ENCODE measurements at regions not wholly inside any gene's neighbourhood (a gene's known extent, or its start where the extent isn't known, plus 50 kb on each side); places are given as distances from the start of the nearest gene placed in this dataset.

DNA sequence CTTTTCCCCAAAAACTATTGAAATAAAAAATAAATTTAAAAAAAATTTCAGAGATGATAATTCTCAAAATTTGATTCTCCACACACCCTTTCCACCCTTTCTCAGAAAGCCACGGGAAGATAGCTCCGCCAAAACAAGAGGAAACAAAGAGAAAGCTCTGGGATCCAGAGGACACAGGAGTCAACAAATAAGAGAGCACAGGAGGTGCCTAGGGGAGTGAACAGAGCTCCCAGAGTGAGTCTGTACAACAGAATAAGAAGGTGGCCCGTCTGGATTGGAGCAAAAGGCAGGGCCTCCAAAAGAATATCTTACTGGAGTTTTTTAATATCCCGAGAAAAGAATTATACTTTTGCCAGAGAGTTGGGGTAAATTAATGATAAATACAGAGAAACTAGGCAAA lies 96.3 kb upstream of the DRD2 start:
- Histone ChIP-seq H3K36me3 (no peaks in the 10 kb centered on the region), H3K4me3 (peak overlapping the region; percentile 13), H3K27me3 (replicated peaks; ENCODE audit: insufficient read depth) (no peaks in the 10 kb centered on the region), H3K9me3 (no peaks in the 10 kb centered on the region), H3K4me1 (ENCODE audit: control insufficient read depth in 1 of 2, low read depth in 2 of 2) (peaks cover 10 to 26% of the 10 kb centered on the region in 2 donors), H3K27ac (peak overlapping the region; percentile 73 to 79)
- ATAC-seq (ENCODE audit: insufficient number of reproducible peaks, low FRiP score, low read depth) (no peak), DNase-seq (ENCODE audit: low spot score) (no peak)
- TF ChIP-seq, protein P1, sequence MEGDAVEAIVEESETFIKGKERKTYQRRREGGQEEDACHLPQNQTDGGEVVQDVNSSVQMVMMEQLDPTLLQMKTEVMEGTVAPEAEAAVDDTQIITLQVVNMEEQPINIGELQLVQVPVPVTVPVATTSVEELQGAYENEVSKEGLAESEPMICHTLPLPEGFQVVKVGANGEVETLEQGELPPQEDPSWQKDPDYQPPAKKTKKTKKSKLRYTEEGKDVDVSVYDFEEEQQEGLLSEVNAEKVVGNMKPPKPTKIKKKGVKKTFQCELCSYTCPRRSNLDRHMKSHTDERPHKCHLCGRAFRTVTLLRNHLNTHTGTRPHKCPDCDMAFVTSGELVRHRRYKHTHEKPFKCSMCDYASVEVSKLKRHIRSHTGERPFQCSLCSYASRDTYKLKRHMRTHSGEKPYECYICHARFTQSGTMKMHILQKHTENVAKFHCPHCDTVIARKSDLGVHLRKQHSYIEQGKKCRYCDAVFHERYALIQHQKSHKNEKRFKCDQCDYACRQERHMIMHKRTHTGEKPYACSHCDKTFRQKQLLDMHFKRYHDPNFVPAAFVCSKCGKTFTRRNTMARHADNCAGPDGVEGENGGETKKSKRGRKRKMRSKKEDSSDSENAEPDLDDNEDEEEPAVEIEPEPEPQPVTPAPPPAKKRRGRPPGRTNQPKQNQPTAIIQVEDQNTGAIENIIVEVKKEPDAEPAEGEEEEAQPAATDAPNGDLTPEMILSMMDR (IDR thresholded peaks at IDR 0.05) = no peak

DNA sequence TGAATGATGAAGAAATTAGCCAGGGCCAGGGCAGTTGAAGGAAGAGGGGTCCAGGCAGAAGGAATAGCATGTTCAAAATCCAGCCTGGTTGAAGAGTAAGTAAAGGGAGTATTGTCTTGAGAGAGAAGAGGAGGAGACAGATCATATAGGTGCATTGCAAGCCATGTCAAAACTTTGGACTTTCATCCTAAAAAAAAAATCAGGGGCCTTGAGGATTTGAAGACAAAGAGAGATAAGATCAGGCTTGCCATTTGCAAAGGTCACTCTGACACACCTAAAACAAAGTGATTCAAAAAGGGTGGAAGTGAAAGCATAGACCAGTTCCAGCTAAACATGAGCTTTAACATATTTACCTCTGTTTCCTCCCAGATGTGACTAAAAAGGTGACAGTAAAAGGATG lies 95.7 kb upstream of the DRD2 start:
- H3K27ac ChIP-seq = peak overlapping the region; percentile 73 to 79
- no peaks in the 10 kb centered on the region for H3K9me3 ChIP-seq
- no peak overlapping the region for H3K4me3 ChIP-seq
- no peaks in the 10 kb centered on the region for H3K36me3 ChIP-seq
- H3K27me3 ChIP-seq (replicated peaks; ENCODE audit: insufficient read depth) = no peaks in the 10 kb centered on the region
- ATAC-seq (ENCODE audit: insufficient number of reproducible peaks, low FRiP score, low read depth) = no peak
- H3K4me1 ChIP-seq (ENCODE audit: control insufficient read depth in 1 of 2, low read depth in 2 of 2) = peaks cover 10 to 26% of the 10 kb centered on the region in 2 donors
- no peak for DNase-seq (ENCODE audit: low spot score)
- TF ChIP-seq, protein P1 (IDR thresholded peaks at IDR 0.05) = no peak

DNA sequence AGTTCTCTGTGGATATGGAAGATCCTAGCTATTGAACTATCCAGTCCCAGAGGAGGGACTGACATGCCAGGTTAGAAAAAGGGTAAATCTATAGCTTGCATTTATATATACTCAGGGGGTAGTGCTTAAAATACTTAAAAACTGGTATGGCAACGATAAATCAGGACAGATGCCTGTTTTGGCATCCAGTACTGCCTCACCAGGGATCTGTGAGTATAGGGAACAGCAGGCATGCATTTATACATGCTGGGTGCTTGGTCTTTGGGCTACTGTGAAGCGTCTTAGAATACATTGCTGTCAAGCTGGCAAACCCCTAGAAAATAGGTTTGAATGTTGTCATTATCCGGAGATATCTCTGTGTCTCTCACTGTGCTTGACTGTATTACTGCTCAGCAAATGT lies 94.2 kb upstream of the DRD2 start:
- Histone ChIP-seq H3K36me3 (no peaks in the 10 kb centered on the region), H3K9me3 (no peaks in the 10 kb centered on the region), H3K27me3 (replicated peaks; ENCODE audit: insufficient read depth) (no peaks in the 10 kb centered on the region), H3K4me3 (no peak overlapping the region), H3K27ac (no peak overlapping the region), H3K4me1 (ENCODE audit: control insufficient read depth in 1 of 2, low read depth in 2 of 2) (peaks cover 10 to 26% of the 10 kb centered on the region in 2 donors)
- DNase-seq (ENCODE audit: low spot score) (no peak), ATAC-seq (ENCODE audit: insufficient number of reproducible peaks, low FRiP score, low read depth) (no peak)
- TF ChIP-seq, protein P1 (IDR thresholded peaks at IDR 0.05) = no peak

DNA sequence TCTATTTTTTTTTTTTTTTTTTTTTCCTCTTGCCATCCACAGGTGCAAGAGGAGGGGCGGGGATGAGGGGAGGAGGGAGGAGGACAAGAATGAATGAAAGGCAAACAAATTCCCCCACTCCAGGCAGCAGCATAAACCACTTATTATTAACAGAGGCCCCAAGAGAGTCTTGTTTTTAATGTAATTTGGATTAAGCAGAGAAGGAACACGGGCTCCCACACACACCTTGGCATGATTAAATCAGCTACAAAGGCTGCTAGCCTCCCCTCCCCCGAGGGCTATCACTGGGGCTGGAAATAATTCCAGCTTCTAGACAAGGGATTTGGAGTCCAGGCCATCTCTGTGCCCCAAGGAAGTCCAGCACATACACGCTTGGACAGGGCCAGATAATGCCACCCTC lies 93.4 kb upstream of the DRD2 start:
- no peak overlapping the region for H3K27ac ChIP-seq
- H3K4me1 ChIP-seq (ENCODE audit: control insufficient read depth in 1 of 2, low read depth in 2 of 2) = peaks cover 10 to 26% of the 10 kb centered on the region in 2 donors
- no peak for ATAC-seq (ENCODE audit: insufficient number of reproducible peaks, low FRiP score, low read depth)
- TF ChIP-seq, protein P1 (IDR thresholded peaks at IDR 0.05) = no peak
- no peak overlapping the region for H3K4me3 ChIP-seq
- no peaks in the 10 kb centered on the region for H3K36me3 ChIP-seq
- H3K27me3 ChIP-seq (replicated peaks; ENCODE audit: insufficient read depth) = no peaks in the 10 kb centered on the region
- H3K9me3 ChIP-seq = no peaks in the 10 kb centered on the region
- DNase-seq (ENCODE audit: low spot score) = no peak

DNA sequence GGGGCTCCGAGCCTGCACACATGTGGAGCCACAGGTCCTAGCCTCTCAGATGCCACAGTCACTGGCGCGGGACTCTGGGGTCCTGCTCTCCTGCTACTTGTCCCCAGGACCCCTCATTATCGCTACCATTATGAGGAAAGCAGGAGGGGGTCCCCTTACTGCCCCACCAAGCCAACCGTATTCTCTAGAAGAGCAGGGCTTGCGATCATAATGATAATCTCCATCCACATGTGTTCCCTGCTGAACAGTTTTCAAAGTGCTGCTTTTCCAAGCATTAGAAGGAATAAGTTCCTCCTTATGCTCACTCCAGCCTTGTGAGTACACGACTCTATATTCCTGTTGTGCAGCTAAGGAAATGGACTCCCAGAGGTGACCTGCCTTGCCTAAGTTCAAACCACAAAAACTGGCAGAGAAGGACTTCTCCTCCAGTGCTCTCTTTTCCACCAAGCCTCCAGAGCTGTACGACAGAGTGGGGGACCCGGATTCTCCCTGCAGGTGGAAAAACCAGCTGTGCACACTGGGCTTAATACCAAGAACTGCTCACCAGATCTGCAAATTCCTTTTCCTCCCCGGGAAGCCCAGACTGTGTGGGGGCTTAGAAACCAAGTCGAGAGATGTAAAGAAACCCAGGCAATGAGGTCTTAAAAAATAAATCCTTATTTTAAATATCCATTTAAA lies 92.8 kb upstream of the DRD2 start:
- Histone ChIP-seq H3K36me3 (no peaks in the 10 kb centered on the region), H3K4me1 (ENCODE audit: control insufficient read depth in 1 of 2, low read depth in 2 of 2) (peaks cover 10 to 26% of the 10 kb centered on the region in 2 donors), H3K27ac (no peak overlapping the region), H3K9me3 (no peaks in the 10 kb centered on the region), H3K27me3 (replicated peaks; ENCODE audit: insufficient read depth) (no peaks in the 10 kb centered on the region), H3K4me3 (no peak overlapping the region)
- TF ChIP-seq, protein P1 (IDR thresholded peaks at IDR 0.05) = no peak
- DNase-seq (ENCODE audit: low spot score) (no peak), ATAC-seq (ENCODE audit: insufficient number of reproducible peaks, low FRiP score, low read depth) (no peak)
